GM12878 (cell line): ENCODE measurements at regions not wholly inside any gene's neighbourhood (a gene's known extent, or its start where the extent isn't known, plus 50 kb on each side); places are given as distances from the start of the nearest gene placed in this dataset.

Source experiments
- ATAC-seq: fragments of 200-7000 bp; cut with Tn5 transposase; 3 replicates; pipeline ENCODE4 v1.9.1; 2020; ENCODE audit warnings: mild to moderate bottlenecking, moderate library complexity
- BruUV-seq: library from RNA; stranded (reverse); fragments of 400-500 nt; replicated peaks from 2 replicates; lab custom pipeline; 2021; lab: Mats Ljungman, UMichigan
- CTCF ChIA-PET: fragments of 300-600 bp; sonication (Branson Sonifier 250); formaldehyde crosslinking; extraction: SDS; loops from one replicate; lab custom pipeline; 2021; ENCODE audit warnings: inconsistent platforms; lab: Yijun Ruan, JAX
- POLR2A ChIA-PET: fragments of 350-600 bp; formaldehyde crosslinking; extraction: SDS; loops from one replicate; lab custom pipeline; 2021; ENCODE audit warnings: inconsistent platforms; lab: Charles Lee
- RAD21 ChIA-PET: fragments of 300-600 bp; sonication (Branson Sonifier 250); formaldehyde crosslinking; loops from one replicate; lab custom pipeline; 2023; ENCODE audit warnings: antibody characterized with exemption; ENCODE audit not compliant: unreplicated experiment; lab: Charles Lee
- SMC1A ChIA-PET: fragments of 300-600 bp; sonication (Branson Sonifier 250); formaldehyde crosslinking; loops from one replicate; lab custom pipeline; 2023; ENCODE audit not compliant: unreplicated experiment, uncharacterized antibody; lab: Charles Lee
- DNase-seq: peaks from one replicate; pipeline ENCODE4 v3.0.0-alpha.2; 2011; ENCODE audit warnings: low read depth, low spot score
- FAIRE-seq: peaks from 3 replicates; lab custom pipeline; 2011; peaks lifted over from hg19 to GRCh38; lab: Jason Lieb, UNC
- H2AFZ ChIP-seq: 2 replicates; pipeline ENCODE4 v1.6.0; 2011; ENCODE audit warnings: low read depth, low read length, control low read depth; ENCODE audit not compliant: control insufficient read depth
- H3K27ac ChIP-seq: 2 replicates; pipeline ENCODE4 v1.5.1; 2011; ENCODE audit warnings: control low read depth; ENCODE audit not compliant: control insufficient read depth, insufficient read depth
- H3K27me3 ChIP-seq, 2 experiments: replicated peaks in 1 of 2; 2 replicates each; pipeline versions ENCODE4 v1.6.0 to v1.6.1; 2011; ENCODE audit warnings: low read length in 1 of 2; ENCODE audit not compliant: control insufficient read depth in 2 of 2, insufficient read depth in 2 of 2
- H3K36me3 ChIP-seq, 2 experiments: 2 replicates each; pipeline ENCODE4 v1.5.1; 2011; ENCODE audit warnings: low read length in 1 of 2; ENCODE audit not compliant: control insufficient read depth in 2 of 2, insufficient read depth in 2 of 2
- H3K4me1 ChIP-seq: 2 replicates; pipeline ENCODE4 v1.6.1; 2011; ENCODE audit warnings: mild to moderate bottlenecking, low read length, moderate library complexity, mixed read lengths; ENCODE audit not compliant: control insufficient read depth, insufficient read depth
- H3K4me2 ChIP-seq: 2 replicates; pipeline ENCODE4 v1.6.0; 2011; ENCODE audit warnings: control low read depth; ENCODE audit not compliant: control insufficient read depth, insufficient read depth
- H3K4me3 ChIP-seq: fragments of 200-600 bp; sonication (generic); 2 replicates; pipeline ENCODE4 v1.5.1; 2016
- H3K79me2 ChIP-seq: 2 replicates; pipeline ENCODE4 v1.6.0; 2011; ENCODE audit warnings: low read length; ENCODE audit not compliant: control insufficient read depth, insufficient read depth
- H3K9ac ChIP-seq: 2 replicates; pipeline ENCODE4 v1.8.0; 2011; ENCODE audit warnings: low read length, control low read depth, mixed read lengths; ENCODE audit not compliant: control insufficient read depth, insufficient read depth
- H3K9me3 ChIP-seq: replicated peaks from 3 replicates; pipeline ENCODE4 v1.5.1; 2011; ENCODE audit warnings: mild to moderate bottlenecking, low read length; ENCODE audit not compliant: control insufficient read depth, insufficient read depth
- H4K20me1 ChIP-seq: 2 replicates; pipeline ENCODE4 v1.6.0; 2011; ENCODE audit not compliant: control insufficient read depth, insufficient read depth
- E2F8 ChIP-seq: fragments of 450-650 bp; IDR thresholded peaks from 2 replicates; pipeline ENCODE4 v1.6.1; 2018; ENCODE audit warnings: mild to moderate bottlenecking, low read depth, moderate library complexity; ENCODE audit not compliant: partially characterized antibody
- NFYB ChIP-seq: IDR thresholded peaks from 2 replicates; pipeline ENCODE4 v1.6.1; 2011; ENCODE audit warnings: low read depth, mild to moderate bottlenecking, low read length, improper control_type of control experiment, moderate library complexity; ENCODE audit not compliant: insufficient read depth
- PAX5 ChIP-seq: IDR thresholded peaks from 2 replicates; pipeline ENCODE4 v1.6.1; 2011; ENCODE audit warnings: low read depth, low read length, borderline replicate concordance
- SMAD1 ChIP-seq: fragments of 450-650 bp; IDR thresholded peaks from 2 replicates; pipeline ENCODE4 v1.6.1; 2018; ENCODE audit warnings: mild to moderate bottlenecking, low read depth; ENCODE audit not compliant: partially characterized antibody
- TARDBP ChIP-seq: IDR thresholded peaks from 2 replicates; pipeline ENCODE4 v1.6.1; 2016; ENCODE audit warnings: borderline replicate concordance
- ZBTB33 ChIP-seq: fragments of 450-650 bp; IDR thresholded peaks from 2 replicates; pipeline ENCODE4 v1.6.1; 2017; ENCODE audit warnings: mild to moderate bottlenecking
- ZBTB40 ChIP-seq: fragments of 450-650 bp; IDR thresholded peaks from 2 replicates; pipeline ENCODE4 v1.6.1; 2016; ENCODE audit warnings: mild to moderate bottlenecking, moderate library complexity, borderline replicate concordance
- WGBS: methylation state at CpG from one replicate; pipeline ENCODE4 v1.1.6; 2016; ENCODE audit warnings: low lambda C conversion rate; ENCODE audit not compliant: insufficient replicate concordance, insufficient coverage; ENCODE audit errors: missing lambda C conversion rate; 5-methylcytosine and 5-hydroxymethylcytosine counted together
- in situ Hi-C: fragments of 300-500 bp; cut with MboI; formaldehyde crosslinking; loops from 9 replicates; pipeline ENCODE4 v1.14.3; 2018; ENCODE audit warnings: mixed read lengths
- intact Hi-C: fragments of 100-400 bp; cut with micrococcal nuclease; formaldehyde crosslinking; loops from one replicate; pipeline ENCODE4 v1.14.2; 2022; ENCODE audit not compliant: unreplicated experiment

GRCh38 chr2:47652061-47652690, 81.4 kb upstream of the KCNK12 start:
- no peaks in the 10 kb centered on the region for H3K36me3 ChIP-seq
- no peaks in the 10 kb centered on the region for H4K20me1 ChIP-seq
- BruUV-seq = no TSS peak
- DNase-seq = no peak
- no peak overlapping the region for H2AFZ ChIP-seq
- SMC1A ChIA-PET = interaction anchor here (1.1 to 4.6 kb wide), 3 partner anchors 11 to 114 kb away, joined by 3 to 39 read pairs (median 7); no protein-coding TSS in a partner anchor
- in situ Hi-C loops (no loop called here), intact Hi-C loops (no loop called here)
- no peaks in the 10 kb centered on the region for H3K9me3 ChIP-seq
- CTCF ChIA-PET = interaction anchor here (0.6 to 2.3 kb wide), 3 partner anchors 115 to 320 kb away, joined by 3 to 11 read pairs (median 4); no protein-coding TSS in a partner anchor
- H3K4me3 ChIP-seq = no peak overlapping the region
- H3K79me2 ChIP-seq = no peaks in the 10 kb centered on the region
- 50% methylated on average over 10 of the region's 10 CpGs for WGBS
- no peak for FAIRE-seq
- no peaks in the 10 kb centered on the region; a peak in 1 of 4 replicates for H3K27me3 ChIP-seq
- no peak for ATAC-seq
- RAD21 ChIA-PET = no interaction called here
- no peak overlapping the region for H3K9ac ChIP-seq
- no peak overlapping the region for H3K4me2 ChIP-seq
- TF ChIP-seq SMAD1 = no peak
- TF ChIP-seq TARDBP = no peak
- POLR2A ChIA-PET = no interaction called here
- H3K27ac ChIP-seq = no peak overlapping the region
- H3K4me1 ChIP-seq = peaks cover 24% of the 10 kb centered on the region

GRCh38 chr2:47651296-47651695, 80.5 kb upstream of the KCNK12 start:
- Histone ChIP-seq H3K27me3 (no peaks in the 10 kb centered on the region; a peak in 1 of 4 replicates), H3K4me1 (peaks cover 22% of the 10 kb centered on the region), H3K36me3 (no peaks in the 10 kb centered on the region), H2AFZ (no peak overlapping the region), H3K9me3 (no peaks in the 10 kb centered on the region), H3K4me3 (no peak overlapping the region), H3K27ac (no peak overlapping the region), H3K4me2 (no peak overlapping the region), H4K20me1 (no peaks in the 10 kb centered on the region), H3K79me2 (no peaks in the 10 kb centered on the region), H3K9ac (no peak overlapping the region)
- FAIRE-seq (no peak), ATAC-seq (no peak), DNase-seq (no peak)
- POLR2A ChIA-PET = no interaction called here
- CTCF ChIA-PET = interaction anchor here (2.3 kb wide), 1 partner anchor 116 kb away, joined by 11 read pairs; no protein-coding TSS in a partner anchor
- 71% methylated on average over 5 of the region's 5 CpGs for WGBS
- no TSS peak for BruUV-seq
- in situ Hi-C loops = no loop called here
- intact Hi-C loops = no loop called here
- SMC1A ChIA-PET = no interaction called here
- RAD21 ChIA-PET = no interaction called here
- TF ChIP-seq ZBTB33 (no peak), ZBTB40 (no peak), PAX5 (no peak), NFYB (no peak), E2F8 (no peak)
